Activated T-cell treated with anti-CD3 and anti-CD28 coated beads for 4 hours (primary cell): ENCODE measurements at regions not wholly inside any gene's neighbourhood (a gene's known extent, or its start where the extent isn't known, plus 50 kb on each side); places are given as distances from the start of the nearest gene placed in this dataset.
"Not testable (repeated sequence)": the region's sequence is repeated elsewhere in the genome, so short reads cannot be mapped to it uniquely, and the experiment has no call there.

ENCODE experiments used
- DNase-seq: peaks from one replicate; pipeline ENCODE4 v3.0.0-alpha.2; 2020

GRCh38 chr6:168803874-168804273, 362.9 kb downstream of the SMOC2 start:
- DNase-seq: no peak

GRCh38 chr6:168799067-168799466, 358.1 kb downstream of the SMOC2 start:
- no peak for DNase-seq

GRCh38 chr6:168796106-168796505, 355.1 kb downstream of the SMOC2 start:
- no peak for DNase-seq

GRCh38 chr6:168795611-168796010, 354.6 kb downstream of the SMOC2 start:
- DNase-seq: not testable (repeated sequence)

GRCh38 chr6:168794491-168794890, 353.5 kb downstream of the SMOC2 start:
- DNase-seq: no peak

GRCh38 chr6:168793649-168794048, 352.7 kb downstream of the SMOC2 start:
- DNase-seq: no peak

- no peak for DNase-seq
Observed at GRCh38 chr6:168791917-168792316, 350.9 kb downstream of the SMOC2 start.

GRCh38 chr6:168789699-168790098, 348.7 kb downstream of the SMOC2 start:
- no peak for DNase-seq

GRCh38 chr6:168785720-168786511, 344.9 kb downstream of the SMOC2 start:
- no peak for DNase-seq

- no peak for DNase-seq
Observed at GRCh38 chr6:168784426-168784825, 343.4 kb downstream of the SMOC2 start.

GRCh38 chr6:168783720-168784119, 342.7 kb downstream of the SMOC2 start:
- no peak for DNase-seq

GRCh38 chr6:168782187-168782751, 341.3 kb downstream of the SMOC2 start:
- DNase-seq: no peak

- DNase-seq: no peak
Observed at GRCh38 chr6:168778201-168778600, 337.2 kb downstream of the SMOC2 start.

GRCh38 chr6:168774381-168774780, 333.4 kb downstream of the SMOC2 start:
- DNase-seq: no peak

- DNase-seq: no peak
Observed at GRCh38 chr6:168773788-168774187, 332.8 kb downstream of the SMOC2 start.

GRCh38 chr6:168765752-168766151, 324.8 kb downstream of the SMOC2 start:
- no peak for DNase-seq

GRCh38 chr6:168756009-168756634, 315.1 kb downstream of the SMOC2 start:
- no peak for DNase-seq

GRCh38 chr6:168746643-168747042, 305.7 kb downstream of the SMOC2 start:
- DNase-seq: no peak

- no peak for DNase-seq
Observed at GRCh38 chr6:168746013-168746412, 305.0 kb downstream of the SMOC2 start.

- DNase-seq: no peak
Observed at GRCh38 chr6:168744861-168745260, 303.9 kb downstream of the SMOC2 start.

GRCh38 chr6:168741942-168742782, 301.2 kb downstream of the SMOC2 start:
- no peak for DNase-seq

- no peak for DNase-seq
Observed at GRCh38 chr6:168741305-168741704, 300.3 kb downstream of the SMOC2 start.

- no peak for DNase-seq
Observed at GRCh38 chr6:168739381-168739780, 298.4 kb downstream of the SMOC2 start.
